ENCODE measurements at regions not wholly inside any gene's neighbourhood (a gene's known extent, or its start where the extent isn't known, plus 50 kb on each side); places are given as distances from the start of the nearest gene placed in this dataset.
"Not testable (repeated sequence)": the region's sequence is repeated elsewhere in the genome, so short reads cannot be mapped to it uniquely, and the experiment has no call there.

DNA sequence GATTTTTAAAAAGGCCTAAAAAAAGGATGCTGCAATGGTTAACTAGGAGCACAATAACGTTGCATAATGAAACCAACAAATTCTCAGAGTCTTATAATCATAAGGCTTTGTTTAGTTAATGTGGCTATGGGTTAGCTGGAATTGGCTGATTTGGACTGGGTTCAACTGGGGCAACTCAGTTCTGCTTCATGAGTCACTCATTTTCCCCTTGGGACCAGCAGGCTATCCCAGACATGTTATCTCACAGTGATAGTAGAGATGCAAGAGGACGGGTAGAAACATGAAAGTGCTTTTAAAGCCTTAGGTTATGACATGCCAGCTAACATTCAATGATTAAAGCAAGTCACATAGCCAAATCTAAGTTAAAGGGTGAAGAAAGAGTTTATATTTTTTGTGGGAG is 189.2 kb upstream of the GK2 start:
- DNase-seq (no peak), ATAC-seq (no peak)
- no peaks in the 10 kb centered on the region for H3K36me3 Mint-ChIP-seq (ENCODE audit: low read depth)
- no peaks in the 10 kb centered on the region for H3K9me3 Mint-ChIP-seq (ENCODE audit: insufficient read depth)
- POLR2A ChIA-PET = no interaction called here
- H3K27me3 Mint-ChIP-seq (ENCODE audit: low read depth) = no peaks in the 10 kb centered on the region
- no peak overlapping the region for H3K4me3 Mint-ChIP-seq
- H3K27ac Mint-ChIP-seq = no peak overlapping the region
- CTCF ChIA-PET = no interaction called here
- no peaks in the 10 kb centered on the region for H3K4me1 Mint-ChIP-seq (ENCODE audit: low read depth)

DNA sequence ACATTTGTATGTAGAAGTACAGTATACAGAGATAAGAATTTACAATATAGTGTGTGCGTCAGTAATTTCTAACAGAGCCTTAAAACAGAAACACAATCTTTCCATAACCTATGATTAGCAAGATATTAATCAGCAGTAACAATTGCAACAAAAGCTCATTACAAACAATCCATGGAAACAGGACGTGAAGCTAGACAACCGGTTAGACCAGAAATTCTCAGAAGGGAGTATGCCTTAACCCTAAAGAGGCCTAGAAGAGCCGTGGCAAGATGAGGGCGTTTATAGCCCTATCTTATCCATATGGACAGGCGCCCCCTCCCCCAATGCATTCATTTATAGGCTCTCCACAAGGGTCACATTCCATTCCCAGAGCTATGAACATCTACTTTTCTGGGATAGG is 184.2 kb upstream of the GK2 start:
- H3K27ac Mint-ChIP-seq; POLR2A ChIA-PET; H3K27me3 Mint-ChIP-seq (ENCODE audit: low read depth); H3K4me3 Mint-ChIP-seq; H3K9me3 Mint-ChIP-seq (ENCODE audit: insufficient read depth); CTCF ChIA-PET; H3K4me1 Mint-ChIP-seq (ENCODE audit: low read depth); ATAC-seq; DNase-seq; H3K36me3 Mint-ChIP-seq (ENCODE audit: low read depth): not testable (repeated sequence)

DNA sequence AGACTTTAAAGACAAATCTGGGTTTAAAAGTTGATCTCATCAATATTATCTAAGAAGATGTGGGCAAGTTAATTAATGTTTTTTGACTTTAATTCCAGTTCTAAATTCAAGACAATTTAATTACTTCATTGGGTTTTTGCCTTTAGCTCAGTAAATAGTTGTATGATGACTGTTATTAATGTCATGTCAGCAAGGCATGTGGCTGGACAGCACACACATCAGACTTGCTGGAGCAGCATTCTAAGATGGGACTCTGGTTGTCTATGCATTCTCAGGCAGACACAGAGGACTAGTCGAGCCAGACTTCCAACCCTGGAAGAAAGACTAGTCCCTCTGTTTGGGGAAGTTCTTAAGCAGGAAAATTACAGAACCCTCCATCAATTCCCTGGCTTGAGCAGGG is 180.7 kb upstream of the GK2 start:
- no peak for DNase-seq
- Mint-ChIP-seq H3K9me3 (ENCODE audit: insufficient read depth) (no peaks in the 10 kb centered on the region), H3K4me3 (no peak overlapping the region), H3K27me3 (ENCODE audit: low read depth) (no peaks in the 10 kb centered on the region), H3K36me3 (ENCODE audit: low read depth) (no peaks in the 10 kb centered on the region), H3K4me1 (ENCODE audit: low read depth) (no peaks in the 10 kb centered on the region), H3K27ac (no peak overlapping the region)
- no peak for ATAC-seq
- CTCF ChIA-PET = no interaction called here
- POLR2A ChIA-PET = no interaction called here

DNA sequence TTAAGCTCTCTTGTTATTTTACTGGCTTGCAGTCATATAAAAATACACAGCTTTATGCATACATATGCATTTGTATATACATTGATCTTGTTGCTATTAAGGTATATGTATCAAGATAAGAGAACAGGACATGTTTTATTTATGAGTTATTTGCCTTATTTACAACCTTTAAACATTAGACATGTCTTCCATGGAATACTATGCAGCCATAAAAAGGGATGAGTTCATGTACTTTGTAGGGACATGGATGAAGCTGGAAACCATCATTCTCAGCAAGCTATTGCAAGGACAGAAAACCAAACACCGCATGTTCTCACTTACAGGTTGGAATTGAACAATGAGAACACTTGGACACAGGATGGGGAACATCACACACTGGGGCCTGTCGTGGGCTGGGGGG is 179.2 kb upstream of the GK2 start:
- not testable (repeated sequence) for DNase-seq; H3K36me3 Mint-ChIP-seq (ENCODE audit: low read depth)

DNA sequence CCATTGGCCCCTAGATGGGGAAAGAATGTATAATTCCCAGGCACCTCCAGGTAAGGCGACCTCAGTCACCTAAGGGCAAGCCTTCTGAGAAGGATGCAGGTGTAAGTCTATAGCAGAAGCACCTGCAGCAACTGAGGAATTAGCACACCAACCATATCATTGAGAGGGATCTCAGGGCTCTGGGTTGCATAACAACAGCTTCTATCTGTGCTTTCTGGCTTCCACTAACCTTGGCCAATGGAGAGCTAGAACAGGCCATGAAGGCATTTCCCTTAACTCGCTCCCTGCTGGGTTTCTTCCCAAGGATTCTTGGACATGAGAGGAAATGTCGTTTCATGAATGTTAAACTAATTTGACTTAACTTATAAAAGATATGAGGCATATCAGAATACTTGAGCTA is 177.8 kb upstream of the GK2 start:
- Mint-ChIP-seq H3K27ac (no peak overlapping the region), H3K4me1 (ENCODE audit: low read depth) (no peaks in the 10 kb centered on the region), H3K4me3 (no peak overlapping the region), H3K9me3 (ENCODE audit: insufficient read depth) (no peaks in the 10 kb centered on the region), H3K36me3 (ENCODE audit: low read depth) (no peaks in the 10 kb centered on the region), H3K27me3 (ENCODE audit: low read depth) (peaks cover 2% of the 10 kb centered on the region)
- ATAC-seq (no peak), DNase-seq (no peak)
- ChIA-PET CTCF (no interaction called here), POLR2A (no interaction called here)

More for the DNA sequence above, 179.2 kb upstream of the GK2 start:
- H3K4me3 Mint-ChIP-seq; H3K4me1 Mint-ChIP-seq (ENCODE audit: low read depth); H3K27me3 Mint-ChIP-seq (ENCODE audit: low read depth); H3K9me3 Mint-ChIP-seq (ENCODE audit: insufficient read depth); H3K27ac Mint-ChIP-seq; ATAC-seq; POLR2A ChIA-PET; CTCF ChIA-PET: not testable (repeated sequence)

DNA sequence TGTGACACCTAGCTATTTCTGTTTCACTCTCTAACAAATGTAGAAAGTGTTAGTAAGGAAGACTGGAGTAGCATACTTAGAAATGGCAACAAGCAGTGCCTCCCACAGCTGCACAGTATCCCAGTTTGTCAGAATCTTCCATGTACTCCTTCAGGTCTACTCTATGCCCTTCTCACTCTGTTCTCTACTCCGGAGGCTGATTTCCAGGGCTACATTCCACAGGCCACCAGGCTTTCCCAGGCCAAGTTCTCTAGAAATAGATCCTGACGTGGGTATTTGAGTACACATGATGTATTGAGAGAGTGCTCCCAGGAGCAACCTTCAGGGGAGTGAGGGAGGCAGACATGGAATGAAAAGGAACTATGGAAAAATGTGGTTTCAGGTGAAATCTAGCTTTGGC is 177.3 kb upstream of the GK2 start:
- H3K9me3 Mint-ChIP-seq (ENCODE audit: insufficient read depth) = no peaks in the 10 kb centered on the region
- H3K4me1 Mint-ChIP-seq (ENCODE audit: low read depth) = no peaks in the 10 kb centered on the region
- no peaks in the 10 kb centered on the region for H3K36me3 Mint-ChIP-seq (ENCODE audit: low read depth)
- CTCF ChIA-PET = no interaction called here
- DNase-seq (no peak), ATAC-seq (no peak)
- H3K27ac Mint-ChIP-seq = no peak overlapping the region
- peaks cover 2% of the 10 kb centered on the region for H3K27me3 Mint-ChIP-seq (ENCODE audit: low read depth)
- POLR2A ChIA-PET = no interaction called here
- H3K4me3 Mint-ChIP-seq = no peak overlapping the region

DNA sequence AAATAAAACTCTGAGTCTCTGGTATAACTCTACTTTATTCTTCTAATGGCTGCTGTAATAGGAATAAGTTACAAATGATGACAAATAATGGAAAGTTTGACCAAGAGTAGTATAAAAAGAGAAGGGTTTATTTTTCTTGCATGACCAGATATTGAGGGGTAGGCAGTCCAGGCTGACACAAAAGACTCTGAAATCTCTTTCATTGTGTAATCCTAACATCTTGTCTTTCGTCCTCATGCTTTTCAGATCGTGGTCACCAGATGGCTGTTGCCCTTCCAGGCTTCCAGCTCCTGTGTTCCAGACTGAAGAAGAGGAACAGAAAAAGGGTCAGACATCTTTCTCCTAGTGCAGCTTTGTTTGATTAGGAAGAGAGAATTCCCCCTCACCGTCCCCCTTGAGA is 176.9 kb upstream of the GK2 start:
- Mint-ChIP-seq H3K4me3 (no peak overlapping the region), H3K9me3 (ENCODE audit: insufficient read depth) (no peaks in the 10 kb centered on the region), H3K27ac (no peak overlapping the region), H3K36me3 (ENCODE audit: low read depth) (no peaks in the 10 kb centered on the region), H3K4me1 (ENCODE audit: low read depth) (no peaks in the 10 kb centered on the region), H3K27me3 (ENCODE audit: low read depth) (peaks cover 2% of the 10 kb centered on the region)
- ATAC-seq (no peak), DNase-seq (no peak)
- CTCF ChIA-PET = no interaction called here
- POLR2A ChIA-PET = no interaction called here

DNA sequence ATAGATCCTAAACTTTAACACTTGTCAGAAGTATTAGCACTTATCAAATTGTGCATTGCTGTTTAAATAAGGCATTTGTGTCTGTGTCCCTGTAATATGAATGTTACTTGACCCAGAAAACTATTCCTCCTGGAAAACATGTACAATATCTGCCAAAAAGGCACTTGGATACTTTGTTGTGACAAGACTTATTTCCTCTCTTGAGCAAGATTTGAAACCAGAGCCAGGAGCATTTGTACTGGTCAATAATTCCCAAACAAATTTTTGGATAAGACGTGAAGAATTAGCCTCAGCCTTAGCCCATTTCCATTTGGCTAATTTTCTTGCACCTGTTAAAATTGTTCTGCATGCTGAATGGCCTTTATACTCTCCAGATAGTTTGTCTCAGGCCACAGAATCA is 176.3 kb upstream of the GK2 start:
- ATAC-seq (no peak), DNase-seq (no peak)
- no peaks in the 10 kb centered on the region for H3K9me3 Mint-ChIP-seq (ENCODE audit: insufficient read depth)
- CTCF ChIA-PET = no interaction called here
- no peak overlapping the region for H3K27ac Mint-ChIP-seq
- no peak overlapping the region for H3K4me3 Mint-ChIP-seq
- H3K27me3 Mint-ChIP-seq (ENCODE audit: low read depth) = peaks cover 2% of the 10 kb centered on the region
- POLR2A ChIA-PET = no interaction called here
- no peaks in the 10 kb centered on the region for H3K36me3 Mint-ChIP-seq (ENCODE audit: low read depth)
- H3K4me1 Mint-ChIP-seq (ENCODE audit: low read depth) = no peaks in the 10 kb centered on the region

DNA sequence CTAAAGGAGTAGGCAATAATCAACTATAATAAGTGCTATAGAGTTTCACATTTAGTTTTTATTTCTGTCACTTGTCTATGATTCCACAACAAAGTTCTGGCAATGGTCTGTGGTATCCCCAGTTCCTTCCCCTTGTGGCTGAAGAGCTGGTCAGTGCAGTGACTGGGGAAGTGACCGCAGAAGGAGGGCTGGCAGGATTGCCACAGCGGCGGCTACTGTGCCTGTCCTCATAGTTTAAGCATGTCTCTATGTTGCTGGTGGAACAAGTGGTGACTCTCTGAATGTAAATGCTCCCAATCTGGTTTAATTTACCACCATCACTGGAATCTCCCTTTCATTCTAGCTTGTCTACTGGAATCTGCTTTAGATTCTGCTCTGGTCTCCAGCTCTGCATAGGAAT is 170.6 kb upstream of the GK2 start:
- no peak for DNase-seq
- ChIA-PET CTCF (no interaction called here), POLR2A (no interaction called here)
- no peak for ATAC-seq
- no peak overlapping the region for H3K4me3 Mint-ChIP-seq
- H3K27me3 Mint-ChIP-seq (ENCODE audit: low read depth) = peaks cover 4% of the 10 kb centered on the region
- no peaks in the 10 kb centered on the region for H3K36me3 Mint-ChIP-seq (ENCODE audit: low read depth)
- no peaks in the 10 kb centered on the region for H3K4me1 Mint-ChIP-seq (ENCODE audit: low read depth)
- no peaks in the 10 kb centered on the region for H3K9me3 Mint-ChIP-seq (ENCODE audit: insufficient read depth)
- no peak overlapping the region for H3K27ac Mint-ChIP-seq

DNA sequence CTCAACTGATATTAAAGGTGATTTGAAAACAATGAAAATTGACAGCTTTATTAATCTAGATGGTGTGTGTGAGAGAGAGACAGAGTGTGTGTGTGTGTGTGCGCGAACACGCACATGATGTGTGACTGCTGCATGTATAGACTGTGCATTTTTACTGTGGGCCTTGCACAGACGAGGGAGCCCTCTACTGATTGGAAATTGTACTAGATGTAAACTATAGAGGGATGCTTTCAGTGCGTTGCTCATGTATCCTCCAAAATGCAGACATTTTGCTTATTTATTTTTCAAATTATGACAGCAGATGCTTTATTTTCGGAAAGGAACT is 168.4 kb upstream of the GK2 start:
- POLR2A ChIA-PET = interaction anchor here (0.5 kb wide), 1 partner anchor 1428 kb away, joined by 4 read pairs; no protein-coding TSS in a partner anchor
- Mint-ChIP-seq H3K4me1 (ENCODE audit: low read depth) (no peaks in the 10 kb centered on the region), H3K27me3 (ENCODE audit: low read depth) (peaks cover 2% of the 10 kb centered on the region), H3K4me3 (no peak overlapping the region), H3K27ac (no peak overlapping the region), H3K36me3 (ENCODE audit: low read depth) (no peaks in the 10 kb centered on the region), H3K9me3 (ENCODE audit: insufficient read depth) (no peaks in the 10 kb centered on the region)
- CTCF ChIA-PET = interaction anchor here (1.5 kb wide), 1 partner anchor 623 kb away, joined by 7 read pairs; no protein-coding TSS in a partner anchor
- DNase-seq = no peak
- ATAC-seq = no peak

DNA sequence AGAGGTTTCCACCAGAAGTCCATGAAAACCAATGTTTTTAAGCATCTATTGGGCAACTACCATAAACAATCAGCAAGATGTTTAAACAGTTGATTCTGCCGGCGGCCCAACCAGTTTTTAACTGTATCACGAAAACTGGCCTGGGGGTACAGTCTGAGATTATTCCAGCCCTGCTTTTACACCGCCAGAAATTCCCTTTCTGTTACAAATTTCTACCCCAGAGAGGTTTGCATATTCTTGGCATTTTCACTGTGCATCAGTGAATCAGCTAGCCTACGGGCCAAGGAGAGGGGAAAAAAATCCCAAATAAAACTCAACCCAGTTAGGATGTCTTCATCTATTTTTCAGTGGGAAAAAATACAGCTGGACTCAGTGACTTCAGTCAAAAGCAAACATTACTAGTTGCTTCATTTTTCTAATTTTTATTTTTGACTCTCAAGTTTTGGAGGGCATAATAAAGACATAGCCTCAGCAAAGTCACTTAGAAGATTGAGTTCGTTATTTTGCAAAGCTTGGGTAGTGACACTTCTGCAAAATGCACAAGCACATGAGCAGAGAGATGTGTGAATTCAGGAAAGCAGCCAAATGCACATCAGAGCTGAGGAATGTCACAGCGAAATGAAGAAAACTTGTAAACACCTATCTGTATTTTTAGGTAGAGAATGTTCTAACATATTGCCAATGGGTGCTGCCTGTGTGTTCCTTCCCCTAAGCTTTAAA is 167.8 kb upstream of the GK2 start:
- H3K4me1 Mint-ChIP-seq (ENCODE audit: low read depth) = no peaks in the 10 kb centered on the region
- no peak for ATAC-seq
- no peaks in the 10 kb centered on the region for H3K9me3 Mint-ChIP-seq (ENCODE audit: insufficient read depth)
- POLR2A ChIA-PET = interaction anchor here (0.5 kb wide), 1 partner anchor 1428 kb away, joined by 4 read pairs; no protein-coding TSS in a partner anchor
- CTCF ChIA-PET = interaction anchor here (1.5 kb wide), 1 partner anchor 623 kb away, joined by 7 read pairs; no protein-coding TSS in a partner anchor
- DNase-seq = no peak
- H3K27me3 Mint-ChIP-seq (ENCODE audit: low read depth) = peaks cover 2% of the 10 kb centered on the region
- no peaks in the 10 kb centered on the region for H3K36me3 Mint-ChIP-seq (ENCODE audit: low read depth)
- no peak overlapping the region for H3K27ac Mint-ChIP-seq
- H3K4me3 Mint-ChIP-seq = no peak overlapping the region

DNA sequence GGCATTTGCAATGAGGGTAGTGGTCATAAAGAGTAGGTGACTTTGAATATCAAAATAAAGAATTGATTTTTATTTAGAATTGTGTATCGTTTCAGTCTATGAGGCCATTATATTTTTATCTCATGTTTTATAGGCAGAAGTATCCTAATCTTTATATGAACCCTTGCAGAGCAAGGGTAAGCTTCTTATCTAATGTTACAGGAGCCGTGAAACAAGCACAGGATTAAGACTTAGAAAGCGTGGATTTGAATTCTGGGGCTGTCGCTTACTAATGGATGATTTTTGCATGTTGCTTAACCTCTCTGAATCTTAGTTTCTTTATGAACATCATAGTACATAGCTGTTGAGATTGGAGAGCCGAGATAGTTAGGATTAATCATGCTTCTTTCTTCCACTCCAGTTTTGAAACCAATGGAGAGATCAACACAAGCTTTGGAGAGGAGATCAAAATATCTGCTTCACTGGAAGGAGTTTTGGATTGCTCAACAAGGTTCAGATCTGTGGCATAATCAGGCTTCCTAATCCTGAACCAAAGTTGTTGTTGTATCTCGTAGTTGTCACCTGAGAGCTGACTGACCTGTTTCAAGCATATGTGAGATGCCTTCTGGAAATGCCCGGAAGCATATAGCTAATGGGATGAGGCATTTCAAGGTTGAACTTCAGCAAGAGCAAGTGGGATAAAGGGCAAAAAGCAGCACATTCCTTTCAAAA is 166.9 kb upstream of the GK2 start:
- H3K36me3 Mint-ChIP-seq (ENCODE audit: low read depth) = no peaks in the 10 kb centered on the region
- CTCF ChIA-PET = interaction anchor here (1.0 kb wide), 1 partner anchor 622 kb away, joined by 3 read pairs; no protein-coding TSS in a partner anchor
- no peak overlapping the region for H3K27ac Mint-ChIP-seq
- no peak for DNase-seq
- H3K4me1 Mint-ChIP-seq (ENCODE audit: low read depth) = no peaks in the 10 kb centered on the region
- POLR2A ChIA-PET = no interaction called here
- no peaks in the 10 kb centered on the region for H3K9me3 Mint-ChIP-seq (ENCODE audit: insufficient read depth)
- no peak for ATAC-seq
- no peak overlapping the region for H3K4me3 Mint-ChIP-seq
- peaks cover 2% of the 10 kb centered on the region for H3K27me3 Mint-ChIP-seq (ENCODE audit: low read depth)

DNA sequence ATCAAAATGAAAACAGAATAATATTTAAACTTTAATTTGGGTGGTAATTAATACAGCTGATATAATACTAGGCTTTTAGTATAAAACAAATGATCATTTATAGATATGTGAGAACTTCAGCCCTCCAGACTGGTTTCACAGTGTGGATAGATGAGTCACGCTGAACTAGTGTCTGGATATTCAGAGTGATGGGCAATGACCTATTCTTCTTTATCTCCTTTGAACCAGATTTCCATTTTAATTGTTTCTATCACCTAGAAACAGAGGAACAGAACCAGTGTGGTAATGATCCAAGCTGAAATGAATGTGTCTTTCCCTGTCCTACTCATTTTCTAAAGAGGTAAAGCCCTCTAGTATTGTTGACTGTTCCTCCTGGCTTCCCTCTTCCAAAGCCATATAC is 155.2 kb upstream of the GK2 start:
- Mint-ChIP-seq H3K36me3 (ENCODE audit: low read depth) (no peaks in the 10 kb centered on the region), H3K27me3 (ENCODE audit: low read depth) (no peaks in the 10 kb centered on the region), H3K27ac (no peak overlapping the region), H3K9me3 (ENCODE audit: insufficient read depth) (no peaks in the 10 kb centered on the region), H3K4me3 (no peak overlapping the region), H3K4me1 (ENCODE audit: low read depth) (no peaks in the 10 kb centered on the region)
- CTCF ChIA-PET = no interaction called here
- POLR2A ChIA-PET = no interaction called here
- no peak for ATAC-seq
- no peak for DNase-seq

Measured in activated CD8-positive, alpha-beta T cell treated with anti-CD3 and anti-CD28 coated beads, Interleukin-2, amount 10 ng/mL, durations not matched to agents 7 days and 5 days (primary cell).